GM23338 (cell line): ENCODE measurements at regions not wholly inside any gene's neighbourhood (a gene's known extent, or its start where the extent isn't known, plus 50 kb on each side); places are given as distances from the start of the nearest gene placed in this dataset.

Experiments
- ATAC-seq: fragments of 200-7000 bp; cut with Tn5 transposase; 3 replicates; pipeline ENCODE4 v1.9.1; 2020
- DNase-seq: peaks from one replicate; pipeline ENCODE4 v3.0.0-alpha.2; 2015; ENCODE audit warnings: low spot score
- H2AFZ ChIP-seq: fragments of 200-600 bp; sonication (generic); 2 replicates; pipeline ENCODE4 v1.8.0; 2016; ENCODE audit warnings: antibody characterized with exemption, mild to moderate bottlenecking, moderate library complexity
- H3F3A ChIP-seq: fragments of 200-600 bp; sonication (generic); replicated peaks from 2 replicates; pipeline ENCODE4 v1.8.0; 2017; ENCODE audit warnings: antibody characterized with exemption, mixed run types, low read depth
- H3K27ac ChIP-seq: fragments of 200-600 bp; sonication (generic); 2 replicates; pipeline ENCODE4 v1.6.1; 2016; ENCODE audit warnings: low read depth
- H3K27me3 ChIP-seq: fragments of 200-600 bp; sonication (generic); 2 replicates; pipeline ENCODE4 v1.8.0; 2016; ENCODE audit warnings: mild to moderate bottlenecking, mixed run types, moderate library complexity; ENCODE audit not compliant: insufficient read depth
- H3K36me3 ChIP-seq: fragments of 200-600 bp; sonication (generic); 2 replicates; pipeline ENCODE4 v1.8.0; 2016; ENCODE audit warnings: mild to moderate bottlenecking; ENCODE audit not compliant: insufficient read depth
- H3K4me1 ChIP-seq: fragments of 200-600 bp; sonication (generic); 2 replicates; pipeline ENCODE4 v1.8.0; 2016; ENCODE audit warnings: mild to moderate bottlenecking, moderate library complexity; ENCODE audit not compliant: insufficient read depth
- H3K4me2 ChIP-seq: fragments of 200-600 bp; sonication (generic); 2 replicates; pipeline ENCODE4 v1.7.1; 2017; ENCODE audit warnings: mixed run types
- H3K4me3 ChIP-seq: fragments of 200-600 bp; sonication (generic); 2 replicates; pipeline ENCODE4 v1.6.1; 2016; ENCODE audit warnings: mixed run types
- H3K79me2 ChIP-seq: fragments of 200-600 bp; sonication (generic); replicated peaks from 2 replicates; pipeline ENCODE4 v1.8.0; 2017; ENCODE audit warnings: mild to moderate bottlenecking; ENCODE audit not compliant: insufficient read depth
- H3K9me2 ChIP-seq: fragments of 200-600 bp; sonication (generic); 2 replicates; pipeline ENCODE4 v1.8.0; 2017; ENCODE audit not compliant: insufficient read depth
- H4K20me1 ChIP-seq: fragments of 200-600 bp; sonication (generic); replicated peaks from 2 replicates; pipeline ENCODE4 v1.8.0; 2017; ENCODE audit warnings: mild to moderate bottlenecking; ENCODE audit not compliant: insufficient read depth
- H3K27ac Mint-ChIP-seq: 2 replicates; pipeline ENCODE4 v1.8.0; 2020; ENCODE audit warnings: inconsistent platforms, mild to moderate bottlenecking, moderate library complexity, mixed read lengths
- H3K27me3 Mint-ChIP-seq: 3 replicates; pipeline ENCODE4 v1.8.0; 2022; ENCODE audit warnings: low read depth, mild to moderate bottlenecking, moderate library complexity, mixed read lengths, inconsistent platforms; ENCODE audit not compliant: insufficient read depth, poor library complexity
- H3K36me3 Mint-ChIP-seq: 3 replicates; pipeline ENCODE4 v1.8.0; 2021; ENCODE audit warnings: low read depth, mild to moderate bottlenecking, inconsistent platforms, moderate library complexity, mixed read lengths
- H3K4me1 Mint-ChIP-seq: 3 replicates; pipeline ENCODE4 v1.8.0; 2020; ENCODE audit warnings: mild to moderate bottlenecking, inconsistent platforms, mixed read lengths
- H3K4me3 Mint-ChIP-seq: 3 replicates; pipeline ENCODE4 v1.8.0; 2021; ENCODE audit warnings: moderate library complexity, mild to moderate bottlenecking, inconsistent platforms, mixed read lengths
- H3K9me3 Mint-ChIP-seq: 3 replicates; pipeline ENCODE4 v1.8.0; 2020; ENCODE audit warnings: moderate library complexity, mild to moderate bottlenecking, inconsistent platforms, mixed read lengths
- ETS1 ChIP-seq: IDR thresholded peaks from 2 replicates; pipeline ENCODE4 v1.6.1; 2016; ENCODE audit warnings: antibody characterized with exemption
- EZH2 ChIP-seq: fragments of 200-600 bp; sonication (generic); IDR thresholded peaks from one replicate; pipeline ENCODE4 v1.8.0; 2017; ENCODE audit warnings: antibody characterized with exemption, mild to moderate bottlenecking, low read depth; ENCODE audit not compliant: unreplicated experiment
- EZH2phosphoT487 ChIP-seq: fragments of 200-600 bp; sonication (generic); IDR thresholded peaks from one replicate; pipeline ENCODE4 v1.8.1; 2018; ENCODE audit warnings: antibody characterized with exemption; ENCODE audit not compliant: unreplicated experiment
- JUNB ChIP-seq: IDR thresholded peaks from one replicate; pipeline ENCODE4 v1.6.1; 2016; ENCODE audit warnings: antibody characterized with exemption; ENCODE audit not compliant: unreplicated experiment
- REST ChIP-seq: IDR thresholded peaks from one replicate; pipeline ENCODE4 v1.6.1; 2018; ENCODE audit warnings: antibody characterized with exemption; ENCODE audit not compliant: unreplicated experiment
- STAT1 ChIP-seq: IDR thresholded peaks from one replicate; pipeline ENCODE4 v1.6.1; 2016; ENCODE audit warnings: antibody characterized with exemption; ENCODE audit not compliant: unreplicated experiment
- ZNF114 ChIP-seq: fragments of 250-450 bp; sonication (Bioruptor Pico); IDR thresholded peaks from 2 replicates; pipeline ENCODE4 v1.5.0; 2020; ENCODE audit warnings: mild to moderate bottlenecking, moderate library complexity
- ZNF331 ChIP-seq: fragments of 250-450 bp; sonication (Bioruptor Pico); IDR thresholded peaks from 2 replicates; pipeline ENCODE4 v1.5.0; 2020; ENCODE audit warnings: low read depth, mild to moderate bottlenecking, moderate library complexity
- ZNF462 ChIP-seq: fragments of 250-450 bp; sonication (Bioruptor Pico); IDR thresholded peaks from 2 replicates; pipeline ENCODE4 v1.5.0; 2020; ENCODE audit warnings: mild to moderate bottlenecking, moderate library complexity

- TF ChIP-seq ZNF462 (CRISPR knock-in tag) = no peak
- no peak for TF ChIP-seq ZNF114 (CRISPR knock-in tag)
- TF ChIP-seq REST = no peak
- no peak for TF ChIP-seq ETS1
Observed at GRCh38 chr1:87894062-87894461, 565.4 kb downstream of the LMO4 start (continued).

- no peak for ATAC-seq
- peaks cover 1% of the 10 kb centered on the region for H3K27me3 Mint-ChIP-seq
- H3K79me2 ChIP-seq = no peaks in the 10 kb centered on the region
- H2AFZ ChIP-seq = no peak overlapping the region
- H3K4me3 ChIP-seq = no peak overlapping the region
- H3K4me3 Mint-ChIP-seq = no peak overlapping the region
- no peak overlapping the region for H3K4me2 ChIP-seq
- H3K36me3 Mint-ChIP-seq = no peaks in the 10 kb centered on the region
- no peak for DNase-seq
- H3K9me2 ChIP-seq = no peaks in the 10 kb centered on the region
- no peaks in the 10 kb centered on the region for H3K4me1 ChIP-seq
- H3K27ac ChIP-seq = no peak overlapping the region
- no peaks in the 10 kb centered on the region for H3K9me3 Mint-ChIP-seq
- no peak overlapping the region for H3K27ac Mint-ChIP-seq
- H3F3A ChIP-seq = no peaks in the 10 kb centered on the region
- H3K27me3 ChIP-seq = no peaks in the 10 kb centered on the region
- H4K20me1 ChIP-seq = no peaks in the 10 kb centered on the region
- H3K4me1 Mint-ChIP-seq = peaks cover 6% of the 10 kb centered on the region; the same call in 1 of the 3 replicates
- H3K36me3 ChIP-seq = no peaks in the 10 kb centered on the region
- TF ChIP-seq EZH2phosphoT487 (no peak), REST (no peak), JUNB (no peak), ZNF331 (CRISPR knock-in tag) (no peak), ETS1 (no peak), EZH2 (no peak), STAT1 (no peak)
Observed at GRCh38 chr1:87897481-87897880, 568.8 kb downstream of the LMO4 start.
